ENCODE measurements at regions not wholly inside any gene's neighbourhood (a gene's known extent, or its start where the extent isn't known, plus 50 kb on each side); places are given as distances from the start of the nearest gene placed in this dataset.

DNA sequence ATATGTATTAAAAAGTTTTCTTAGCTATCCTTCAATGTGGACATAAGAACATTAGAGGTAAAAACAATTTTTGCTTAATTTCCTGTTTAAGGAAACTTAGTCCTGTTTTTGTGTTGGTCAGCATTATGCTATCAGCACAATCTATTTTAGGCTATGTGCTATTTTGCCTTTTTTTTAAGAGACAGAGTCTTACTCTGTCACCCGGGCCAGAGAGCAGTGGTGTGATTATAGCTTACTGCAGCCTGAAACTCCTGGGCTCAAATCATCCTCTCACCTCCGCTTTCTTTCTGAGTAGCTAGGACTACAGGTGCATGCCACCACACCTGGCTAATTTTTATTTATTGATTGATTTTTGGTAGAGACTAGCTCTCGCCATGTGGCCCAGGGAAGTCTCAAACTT, 199.1 kb upstream of the TMPRSS15 start:
- H3K4me3 ChIP-seq (ENCODE audit: low read depth, low read length), result no peak overlapping the region
- TF ChIP-seq, protein P1, sequence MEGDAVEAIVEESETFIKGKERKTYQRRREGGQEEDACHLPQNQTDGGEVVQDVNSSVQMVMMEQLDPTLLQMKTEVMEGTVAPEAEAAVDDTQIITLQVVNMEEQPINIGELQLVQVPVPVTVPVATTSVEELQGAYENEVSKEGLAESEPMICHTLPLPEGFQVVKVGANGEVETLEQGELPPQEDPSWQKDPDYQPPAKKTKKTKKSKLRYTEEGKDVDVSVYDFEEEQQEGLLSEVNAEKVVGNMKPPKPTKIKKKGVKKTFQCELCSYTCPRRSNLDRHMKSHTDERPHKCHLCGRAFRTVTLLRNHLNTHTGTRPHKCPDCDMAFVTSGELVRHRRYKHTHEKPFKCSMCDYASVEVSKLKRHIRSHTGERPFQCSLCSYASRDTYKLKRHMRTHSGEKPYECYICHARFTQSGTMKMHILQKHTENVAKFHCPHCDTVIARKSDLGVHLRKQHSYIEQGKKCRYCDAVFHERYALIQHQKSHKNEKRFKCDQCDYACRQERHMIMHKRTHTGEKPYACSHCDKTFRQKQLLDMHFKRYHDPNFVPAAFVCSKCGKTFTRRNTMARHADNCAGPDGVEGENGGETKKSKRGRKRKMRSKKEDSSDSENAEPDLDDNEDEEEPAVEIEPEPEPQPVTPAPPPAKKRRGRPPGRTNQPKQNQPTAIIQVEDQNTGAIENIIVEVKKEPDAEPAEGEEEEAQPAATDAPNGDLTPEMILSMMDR (conservative IDR thresholded peaks at IDR 0.05; ENCODE audit: low read depth, low read length), result no peak

GRCh38 chr21:18603261-18603660, 199.7 kb upstream of the TMPRSS15 start:
- TF ChIP-seq, protein P1 (conservative IDR thresholded peaks at IDR 0.05; ENCODE audit: low read depth, low read length), result no peak
- DNase-seq (ENCODE audit: low read depth), result no peak
- no peak overlapping the region for H3K4me3 ChIP-seq (ENCODE audit: low read depth, low read length)

More for the DNA sequence above, 199.1 kb upstream of the TMPRSS15 start:
- no peak for DNase-seq (ENCODE audit: low read depth)

DNA sequence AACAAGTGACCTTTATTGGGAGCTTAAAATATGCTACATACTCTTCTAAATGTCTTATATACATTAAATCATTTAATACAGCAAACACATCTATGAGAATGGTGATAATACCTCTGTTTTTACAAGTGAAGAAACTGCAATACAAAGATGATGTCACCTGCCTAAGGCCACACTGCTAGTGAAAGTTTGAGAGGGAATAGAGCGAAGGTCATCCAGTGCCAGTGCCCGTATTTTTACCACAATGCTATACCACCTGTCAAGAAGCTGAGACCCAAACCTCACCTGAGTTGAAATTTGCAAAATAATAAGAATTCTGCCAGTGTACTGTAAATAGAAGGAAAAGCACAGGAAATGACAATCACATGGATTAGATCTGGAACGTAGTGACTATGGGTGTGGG, 200.4 kb upstream of the TMPRSS15 start:
- no peak for DNase-seq (ENCODE audit: low read depth)
- TF ChIP-seq, protein P1 (conservative IDR thresholded peaks at IDR 0.05; ENCODE audit: low read depth, low read length), result no peak
- no peak overlapping the region for H3K4me3 ChIP-seq (ENCODE audit: low read depth, low read length)

DNA sequence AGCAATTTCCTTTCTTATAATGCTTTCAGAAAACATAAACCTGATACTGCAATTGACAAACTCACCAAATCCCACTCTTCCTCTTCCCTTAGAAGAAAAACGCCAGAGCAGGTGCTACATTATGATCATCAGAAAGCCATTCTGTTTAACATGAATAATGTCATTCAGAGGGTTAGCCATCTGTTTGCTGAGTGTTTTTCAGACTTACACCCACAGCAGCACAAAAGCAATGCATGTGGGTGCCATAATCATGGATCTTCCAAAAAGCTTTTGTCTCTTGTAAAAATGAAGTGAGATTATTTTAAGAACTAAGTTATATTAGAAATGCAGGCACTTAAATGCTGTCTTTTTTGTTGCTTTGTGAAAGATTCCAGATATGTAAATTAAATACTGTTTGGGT, 204.6 kb upstream of the TMPRSS15 start:
- H3K4me3 ChIP-seq (ENCODE audit: low read depth, low read length), result no peak overlapping the region
- TF ChIP-seq, protein P1 (conservative IDR thresholded peaks at IDR 0.05; ENCODE audit: low read depth, low read length), result no peak
- DNase-seq (ENCODE audit: low read depth), result no peak

GRCh38 chr21:18614303-18614702, 210.7 kb upstream of the TMPRSS15 start:
- no peak for DNase-seq (ENCODE audit: low read depth)
- TF ChIP-seq, protein P1 (conservative IDR thresholded peaks at IDR 0.05; ENCODE audit: low read depth, low read length), result no peak
- H3K4me3 ChIP-seq (ENCODE audit: low read depth, low read length), result no peak overlapping the region

- DNase-seq (ENCODE audit: low read depth), result no peak
- TF ChIP-seq, protein P1 (conservative IDR thresholded peaks at IDR 0.05; ENCODE audit: low read depth, low read length), result no peak
- H3K4me3 ChIP-seq (ENCODE audit: low read depth, low read length), result no peak overlapping the region
Measured at GRCh38 chr21:18617291-18617690, 213.7 kb upstream of the TMPRSS15 start.

GRCh38 chr21:18620436-18620835, 216.9 kb upstream of the TMPRSS15 start:
- TF ChIP-seq, protein P1 (conservative IDR thresholded peaks at IDR 0.05; ENCODE audit: low read depth, low read length), result no peak
- no peak overlapping the region for H3K4me3 ChIP-seq (ENCODE audit: low read depth, low read length)
- DNase-seq (ENCODE audit: low read depth), result no peak

Measured in epithelial cell of proximal tubule (primary cell).